ENCODE measurements at regions not wholly inside any gene's neighbourhood (a gene's known extent, or its start where the extent isn't known, plus 50 kb on each side); places are given as distances from the start of the nearest gene placed in this dataset.

- DNase-seq = no peak
Observed at GRCh38 chr21:38980416-38981313, 174.9 kb downstream of the ETS2 start.

- DNase-seq = no peak
Observed at GRCh38 chr21:38979271-38980121, 173.8 kb downstream of the ETS2 start.

- no peak for DNase-seq
Observed at GRCh38 chr21:38976900-38977299, 171.2 kb downstream of the ETS2 start.

GRCh38 chr21:38973552-38973951 is 167.8 kb downstream of the ETS2 start:
- DNase-seq = no peak

GRCh38 chr21:38972078-38972477 is 166.3 kb downstream of the ETS2 start:
- no peak for DNase-seq

GRCh38 chr21:38970765-38971164 is 165.0 kb downstream of the ETS2 start:
- no peak for DNase-seq

- DNase-seq = no peak
Observed at GRCh38 chr21:38968887-38969543, 163.3 kb downstream of the ETS2 start.

- DNase-seq = no peak
Observed at GRCh38 chr21:38965910-38966504, 160.3 kb downstream of the ETS2 start.

GRCh38 chr21:38965241-38965640 is 159.5 kb downstream of the ETS2 start:
- DNase-seq = no peak

- no peak for DNase-seq
Observed at GRCh38 chr21:38963006-38963405, 157.3 kb downstream of the ETS2 start.

GRCh38 chr21:38960251-38960650 is 154.5 kb downstream of the ETS2 start:
- DNase-seq = no peak

GRCh38 chr21:38959692-38960061 is 153.9 kb downstream of the ETS2 start:
- DNase-seq = no peak

- no peak for DNase-seq
Observed at GRCh38 chr21:38958940-38959691, 153.4 kb downstream of the ETS2 start.

GRCh38 chr21:38958323-38958705 is 152.6 kb downstream of the ETS2 start:
- DNase-seq = no peak

- no peak for DNase-seq
Observed at GRCh38 chr21:38957575-38958322, 152.0 kb downstream of the ETS2 start.

- no peak for DNase-seq
Observed at GRCh38 chr21:38956856-38957571, 151.3 kb downstream of the ETS2 start.

GRCh38 chr21:38956521-38956855 is 150.8 kb downstream of the ETS2 start:
- DNase-seq = no peak

GRCh38 chr21:38956007-38956406 is 150.3 kb downstream of the ETS2 start:
- DNase-seq = no peak

- no peak for DNase-seq
Observed at GRCh38 chr21:38955495-38955894, 149.8 kb downstream of the ETS2 start.

GRCh38 chr21:38954588-38955004 is 148.9 kb downstream of the ETS2 start:
- DNase-seq = no peak

GRCh38 chr21:38953516-38953915 is 147.8 kb downstream of the ETS2 start:
- no peak for DNase-seq
